ENCODE measurements at regions not wholly inside any gene's neighbourhood (a gene's known extent, or its start where the extent isn't known, plus 50 kb on each side); places are given as distances from the start of the nearest gene placed in this dataset.

- Mint-ChIP-seq H3K4me1 (ENCODE audit: low read depth) (peaks cover 3% of the 10 kb centered on the region), H3K4me3 (no peak overlapping the region), H3K27ac (no peak overlapping the region), H3K36me3 (no peaks in the 10 kb centered on the region), H3K27me3 (no peaks in the 10 kb centered on the region), H3K9me3 (peaks cover 6% of the 10 kb centered on the region)
- ChIA-PET CTCF (no interaction called here), POLR2A (no interaction called here)
- intact Hi-C loops (cut with micrococcal nuclease): loop anchor here (10.0 kb wide), 1 partner anchor 320 kb away; the partner anchor contains the start of gene DIPK2A
- DNase-seq: no peak
These were observed 323.3 kb downstream of the DIPK2A start for GRCh38 chr3:144294659-144295538.

GRCh38 chr3:144295613-144296012 lies 324.0 kb downstream of the DIPK2A start:
- POLR2A ChIA-PET: no interaction called here
- H3K9me3 Mint-ChIP-seq: peaks cover 4% of the 10 kb centered on the region
- peaks cover 3% of the 10 kb centered on the region for H3K4me1 Mint-ChIP-seq (ENCODE audit: low read depth)
- H3K36me3 Mint-ChIP-seq: no peaks in the 10 kb centered on the region
- no peaks in the 10 kb centered on the region for H3K27me3 Mint-ChIP-seq
- intact Hi-C loops (cut with micrococcal nuclease): loop anchor here (10.0 kb wide), 1 partner anchor 321 kb away; the partner anchor contains the start of gene DIPK2A
- no peak overlapping the region for H3K4me3 Mint-ChIP-seq
- no peak overlapping the region for H3K27ac Mint-ChIP-seq
- CTCF ChIA-PET: no interaction called here
- DNase-seq: no peak

GRCh38 chr3:144296808-144297207 lies 325.2 kb downstream of the DIPK2A start:
- Mint-ChIP-seq H3K27me3 (no peaks in the 10 kb centered on the region), H3K9me3 (peaks cover under 1% of the 10 kb centered on the region), H3K4me3 (no peak overlapping the region), H3K4me1 (ENCODE audit: low read depth) (peaks cover 3% of the 10 kb centered on the region), H3K27ac (no peak overlapping the region), H3K36me3 (no peaks in the 10 kb centered on the region)
- intact Hi-C loops (cut with micrococcal nuclease): loop anchor here (10.0 kb wide), 1 partner anchor 322 kb away; the partner anchor contains the start of gene DIPK2A
- DNase-seq: no peak
- CTCF ChIA-PET: no interaction called here
- POLR2A ChIA-PET: no interaction called here

DNA sequence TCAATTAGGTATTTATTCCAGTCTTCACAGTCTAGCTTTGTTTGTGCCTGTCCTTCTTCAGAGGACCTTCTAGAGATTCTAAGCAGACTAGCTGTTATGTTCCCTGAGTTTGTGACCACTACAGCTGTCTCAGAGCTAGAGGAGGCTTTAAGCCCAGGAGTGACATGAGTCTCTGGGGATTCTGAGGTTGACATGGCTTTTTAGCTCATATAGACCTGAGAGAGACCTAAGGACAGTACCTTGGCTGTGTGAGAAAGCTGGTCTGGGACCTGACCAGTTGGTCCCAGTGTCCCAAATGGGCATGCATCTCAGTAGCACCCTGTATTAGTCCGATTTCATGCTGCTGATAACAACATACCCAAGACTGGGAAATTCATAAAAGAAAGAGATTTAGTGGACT lies 330.2 kb downstream of the DIPK2A start:
- ChIA-PET CTCF (no interaction called here), POLR2A (no interaction called here)
- no peak for DNase-seq
- Mint-ChIP-seq H3K4me3 (no peak overlapping the region), H3K36me3 (no peaks in the 10 kb centered on the region), H3K4me1 (ENCODE audit: low read depth) (no peaks in the 10 kb centered on the region), H3K27me3 (peaks cover 4% of the 10 kb centered on the region), H3K27ac (no peak overlapping the region), H3K9me3 (peaks cover 2% of the 10 kb centered on the region)
- intact Hi-C loops (cut with micrococcal nuclease): no loop called here

GRCh38 chr3:144307951-144308350 lies 336.3 kb downstream of the DIPK2A start:
- ChIA-PET CTCF (no interaction called here), POLR2A (no interaction called here)
- Mint-ChIP-seq H3K4me1 (ENCODE audit: low read depth) (no peaks in the 10 kb centered on the region), H3K27ac (no peak overlapping the region), H3K36me3 (no peaks in the 10 kb centered on the region), H3K27me3 (peaks cover 2% of the 10 kb centered on the region), H3K4me3 (no peak overlapping the region), H3K9me3 (peaks cover 2% of the 10 kb centered on the region)
- intact Hi-C loops (cut with micrococcal nuclease): no loop called here
- no peak for DNase-seq

GRCh38 chr3:144308396-144308795 lies 336.8 kb downstream of the DIPK2A start:
- POLR2A ChIA-PET: no interaction called here
- no peaks in the 10 kb centered on the region for H3K4me1 Mint-ChIP-seq (ENCODE audit: low read depth)
- DNase-seq: no peak
- no peak overlapping the region for H3K4me3 Mint-ChIP-seq
- peaks cover 2% of the 10 kb centered on the region for H3K9me3 Mint-ChIP-seq
- no peaks in the 10 kb centered on the region for H3K36me3 Mint-ChIP-seq
- peaks cover 2% of the 10 kb centered on the region for H3K27me3 Mint-ChIP-seq
- CTCF ChIA-PET: no interaction called here
- intact Hi-C loops (cut with micrococcal nuclease): no loop called here
- no peak overlapping the region for H3K27ac Mint-ChIP-seq

DNA sequence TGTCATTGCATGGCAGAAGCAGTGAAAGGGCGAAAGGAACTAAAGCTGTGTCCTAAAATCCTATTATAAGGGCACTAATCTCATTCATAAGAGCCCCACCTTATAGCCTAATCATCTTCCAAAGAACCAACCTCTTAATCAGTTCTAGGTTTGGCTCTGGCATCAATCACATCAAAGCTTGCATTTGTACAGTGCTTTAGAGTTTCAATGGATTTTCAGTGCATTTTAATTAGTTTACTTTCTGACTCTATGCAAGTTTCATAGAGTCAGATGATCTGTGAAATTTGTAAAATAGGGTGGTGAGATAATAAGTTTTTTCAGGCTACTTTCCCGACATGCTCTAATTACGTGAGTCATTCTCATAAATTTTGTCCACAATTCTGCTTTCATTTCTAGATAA lies 341.1 kb downstream of the DIPK2A start:
- H3K27ac Mint-ChIP-seq: no peak overlapping the region
- ChIA-PET POLR2A (no interaction called here), CTCF (no interaction called here)
- H3K9me3 Mint-ChIP-seq: no peaks in the 10 kb centered on the region
- H3K36me3 Mint-ChIP-seq: no peaks in the 10 kb centered on the region
- no peak overlapping the region for H3K4me3 Mint-ChIP-seq
- peaks cover 2% of the 10 kb centered on the region for H3K27me3 Mint-ChIP-seq
- intact Hi-C loops (cut with micrococcal nuclease): no loop called here
- H3K4me1 Mint-ChIP-seq (ENCODE audit: low read depth): no peaks in the 10 kb centered on the region
- no peak for DNase-seq

DNA sequence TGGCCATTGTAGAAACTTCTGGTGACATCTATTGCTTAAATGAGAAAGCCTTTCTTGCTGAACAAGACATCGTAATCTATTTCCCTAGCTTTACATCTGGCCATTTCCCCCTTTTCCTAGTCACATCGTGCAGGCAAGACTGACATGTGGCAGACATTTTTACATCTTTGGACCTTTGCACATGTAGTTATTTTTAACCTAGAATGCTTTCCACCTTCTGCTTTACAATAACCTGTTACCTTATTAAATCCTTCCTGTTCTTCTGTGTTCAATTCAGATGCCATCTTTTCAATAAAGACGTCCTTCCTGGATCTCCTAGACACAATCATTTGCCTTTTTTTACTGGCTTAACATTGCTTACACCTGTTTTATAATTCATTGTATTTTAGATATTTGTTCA lies 343.3 kb downstream of the DIPK2A start:
- no peaks in the 10 kb centered on the region for H3K4me1 Mint-ChIP-seq (ENCODE audit: low read depth)
- no peaks in the 10 kb centered on the region for H3K36me3 Mint-ChIP-seq
- no peak overlapping the region for H3K4me3 Mint-ChIP-seq
- POLR2A ChIA-PET: no interaction called here
- intact Hi-C loops (cut with micrococcal nuclease): no loop called here
- CTCF ChIA-PET: no interaction called here
- no peaks in the 10 kb centered on the region for H3K9me3 Mint-ChIP-seq
- no peak for DNase-seq
- no peaks in the 10 kb centered on the region for H3K27me3 Mint-ChIP-seq
- H3K27ac Mint-ChIP-seq: no peak overlapping the region

DNA sequence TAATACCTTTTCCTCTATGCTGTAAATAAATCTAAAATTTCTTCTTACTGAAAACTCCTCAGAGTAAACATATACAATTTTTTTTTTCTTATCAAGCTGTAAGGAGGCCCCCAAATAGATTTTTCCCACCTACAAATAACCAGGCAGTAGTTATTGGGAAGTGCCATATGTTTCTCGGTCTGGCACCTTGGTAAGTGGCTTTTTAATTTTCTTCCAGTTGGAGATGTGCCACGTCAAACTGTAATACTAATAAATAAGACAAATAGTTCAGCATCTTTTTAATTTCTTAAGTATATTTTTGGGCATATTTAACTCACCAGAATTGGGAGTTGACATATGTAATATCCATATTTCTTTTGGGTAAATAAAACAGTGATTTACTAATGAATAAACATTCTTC lies 346.3 kb downstream of the DIPK2A start:
- Mint-ChIP-seq H3K36me3 (no peaks in the 10 kb centered on the region), H3K27ac (no peak overlapping the region), H3K9me3 (no peaks in the 10 kb centered on the region), H3K27me3 (no peaks in the 10 kb centered on the region), H3K4me3 (no peak overlapping the region), H3K4me1 (ENCODE audit: low read depth) (no peaks in the 10 kb centered on the region)
- ChIA-PET POLR2A (no interaction called here), CTCF (no interaction called here)
- DNase-seq: no peak
- intact Hi-C loops (cut with micrococcal nuclease): no loop called here

DNA sequence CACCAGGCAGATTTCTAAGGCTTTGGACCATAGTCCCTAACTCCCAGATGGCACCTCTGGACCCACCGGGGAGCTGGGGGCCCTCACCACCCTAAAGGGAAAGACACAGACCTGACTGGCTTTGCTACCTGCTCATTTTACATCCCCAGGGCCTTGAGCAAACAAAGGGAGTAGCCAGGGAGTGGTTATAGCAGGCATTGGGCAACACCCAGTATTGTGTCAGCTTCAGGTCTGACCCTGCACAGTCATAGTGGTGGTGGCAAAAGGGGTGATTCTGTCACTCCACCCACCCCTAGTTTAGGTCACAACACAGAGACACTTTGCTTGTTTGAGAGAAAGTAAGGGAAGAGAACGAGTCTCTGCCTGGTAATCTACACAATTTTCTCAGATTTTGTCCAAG lies 352.5 kb downstream of the DIPK2A start:
- no peak overlapping the region for H3K4me3 Mint-ChIP-seq
- H3K27me3 Mint-ChIP-seq: no peaks in the 10 kb centered on the region

DNA sequence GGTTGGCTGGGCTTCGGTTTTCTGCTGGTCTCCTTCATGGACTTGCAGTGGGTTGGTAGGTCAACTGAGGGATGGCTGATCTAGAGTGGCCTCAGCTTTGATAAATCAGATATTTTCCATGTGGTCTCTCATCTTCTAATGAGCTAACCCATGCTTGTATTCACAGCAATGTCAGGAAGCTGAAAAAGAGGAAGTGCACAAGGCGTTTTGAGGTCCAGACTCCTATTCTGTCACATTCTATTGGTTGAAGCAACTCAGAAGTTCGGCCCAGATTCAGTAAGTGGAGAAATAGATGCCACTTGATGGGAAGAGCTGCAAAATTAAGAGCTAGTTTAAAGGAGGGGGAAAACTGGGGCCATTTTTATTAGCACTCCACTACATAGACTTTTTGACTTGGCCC lies 361.2 kb downstream of the DIPK2A start:
- H3K9me3 Mint-ChIP-seq: peaks cover 8% of the 10 kb centered on the region
- H3K27me3 Mint-ChIP-seq: no peaks in the 10 kb centered on the region
- no peaks in the 10 kb centered on the region for H3K36me3 Mint-ChIP-seq
- no peak for DNase-seq
- no peaks in the 10 kb centered on the region for H3K4me1 Mint-ChIP-seq (ENCODE audit: low read depth)
- ChIA-PET POLR2A (no interaction called here), CTCF (no interaction called here)
- H3K4me3 Mint-ChIP-seq: no peak overlapping the region
- no peak overlapping the region for H3K27ac Mint-ChIP-seq
- intact Hi-C loops (cut with micrococcal nuclease): no loop called here

More for the DNA sequence above, 352.5 kb downstream of the DIPK2A start:
- no peak for DNase-seq
- intact Hi-C loops (cut with micrococcal nuclease): no loop called here
- Mint-ChIP-seq H3K36me3 (no peaks in the 10 kb centered on the region), H3K27ac (no peak overlapping the region), H3K9me3 (peaks cover 5% of the 10 kb centered on the region), H3K4me1 (ENCODE audit: low read depth) (no peaks in the 10 kb centered on the region)
- ChIA-PET POLR2A (no interaction called here), CTCF (no interaction called here)

DNA sequence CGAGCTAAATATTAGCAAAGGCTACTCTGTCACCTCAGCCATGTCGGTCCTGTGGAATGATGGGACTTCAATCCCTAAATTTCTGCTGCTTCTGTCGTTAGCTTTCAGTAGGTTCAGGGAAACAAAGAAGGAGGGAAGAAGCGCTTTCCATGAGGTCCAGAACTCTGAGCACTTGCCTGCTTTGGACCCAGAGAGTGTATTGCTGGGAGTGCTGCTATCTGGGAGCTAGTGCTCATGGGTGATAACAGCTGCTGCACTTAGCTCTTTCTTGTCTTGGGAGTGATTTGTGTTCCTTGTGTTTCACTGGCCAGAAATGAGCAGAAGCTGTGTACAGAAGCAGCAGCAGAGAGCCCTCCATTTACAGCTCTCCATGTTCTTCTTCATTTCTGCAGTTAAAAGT lies 369.8 kb downstream of the DIPK2A start:
- POLR2A ChIA-PET: no interaction called here
- no peak for DNase-seq
- CTCF ChIA-PET: no interaction called here
- H3K9me3 Mint-ChIP-seq: no peaks in the 10 kb centered on the region
- H3K36me3 Mint-ChIP-seq: no peaks in the 10 kb centered on the region
- intact Hi-C loops (cut with micrococcal nuclease): no loop called here
- H3K4me3 Mint-ChIP-seq: no peak overlapping the region
- peaks cover 4% of the 10 kb centered on the region for H3K27me3 Mint-ChIP-seq
- no peak overlapping the region for H3K27ac Mint-ChIP-seq
- H3K4me1 Mint-ChIP-seq (ENCODE audit: low read depth): no peaks in the 10 kb centered on the region

DNA sequence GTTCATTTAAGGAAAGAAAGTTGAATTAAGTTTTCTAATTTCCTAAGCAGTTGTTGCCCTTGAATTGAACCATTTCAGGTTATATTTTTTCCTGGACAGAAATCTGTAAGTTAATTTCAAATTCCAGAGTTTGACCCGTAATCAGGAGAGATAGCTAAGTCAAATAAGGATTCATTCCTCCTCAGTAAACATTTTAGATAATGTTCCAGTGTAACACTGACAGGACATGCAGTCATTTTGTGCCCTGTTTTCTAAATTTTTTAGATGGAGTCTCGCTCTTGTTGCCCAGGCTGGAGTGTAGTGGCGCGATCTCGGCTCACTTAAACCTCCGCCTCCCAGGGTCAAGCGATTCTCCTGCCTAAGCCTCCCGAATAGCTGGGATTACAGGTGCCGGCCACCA lies 371.7 kb downstream of the DIPK2A start:
- Mint-ChIP-seq H3K27me3 (peaks cover 4% of the 10 kb centered on the region), H3K4me3 (no peak overlapping the region), H3K36me3 (no peaks in the 10 kb centered on the region), H3K9me3 (no peaks in the 10 kb centered on the region), H3K27ac (no peak overlapping the region), H3K4me1 (ENCODE audit: low read depth) (no peaks in the 10 kb centered on the region)
- intact Hi-C loops (cut with micrococcal nuclease): no loop called here
- POLR2A ChIA-PET: no interaction called here
- no peak for DNase-seq
- CTCF ChIA-PET: no interaction called here

Measured in activated CD4-positive, alpha-beta memory T cell treated with anti-CD3 and anti-CD28 coated beads for 36 hours (primary cell).